GM19035 (cell line): ENCODE measurements at regions not wholly inside any gene's neighbourhood (a gene's known extent, or its start where the extent isn't known, plus 50 kb on each side); places are given as distances from the start of the nearest gene placed in this dataset.
"Not testable (repeated sequence)": the region's sequence is repeated elsewhere in the genome, so short reads cannot be mapped to it uniquely, and the experiment has no call there.

ENCODE experiments used
- ATAC-seq: cut with Tn5 transposase; IDR thresholded peaks from one replicate; pipeline ENCODE4 v1.9.1; 2021; ENCODE audit not compliant: unreplicated experiment

GRCh38 chr4:151866592-151866918, 105.7 kb upstream of the GATB start:
- ATAC-seq, result no peak

- ATAC-seq, result no peak
These were observed 105.2 kb upstream of the GATB start for GRCh38 chr4:151865744-151866591.

DNA sequence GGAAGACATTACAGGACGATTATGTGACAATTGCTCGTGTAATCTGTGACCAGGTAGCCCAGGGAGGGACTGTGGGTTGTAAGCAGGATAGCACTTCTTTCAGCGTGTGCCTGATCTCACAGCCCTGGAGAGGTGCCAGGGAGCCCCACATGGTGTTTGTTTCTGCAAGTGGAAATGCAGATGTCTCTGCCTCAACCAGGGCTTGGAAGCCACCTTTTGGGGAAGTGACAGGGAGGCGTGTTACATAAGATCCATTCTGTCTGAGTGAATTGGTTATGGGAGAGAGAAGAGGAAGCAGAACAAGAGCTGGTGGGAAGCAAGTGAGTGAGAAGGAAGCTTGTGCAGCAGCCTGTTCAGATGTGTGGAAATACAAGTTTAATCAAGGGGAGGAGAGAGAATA, 104.5 kb upstream of the GATB start:
- ATAC-seq, result no peak

DNA sequence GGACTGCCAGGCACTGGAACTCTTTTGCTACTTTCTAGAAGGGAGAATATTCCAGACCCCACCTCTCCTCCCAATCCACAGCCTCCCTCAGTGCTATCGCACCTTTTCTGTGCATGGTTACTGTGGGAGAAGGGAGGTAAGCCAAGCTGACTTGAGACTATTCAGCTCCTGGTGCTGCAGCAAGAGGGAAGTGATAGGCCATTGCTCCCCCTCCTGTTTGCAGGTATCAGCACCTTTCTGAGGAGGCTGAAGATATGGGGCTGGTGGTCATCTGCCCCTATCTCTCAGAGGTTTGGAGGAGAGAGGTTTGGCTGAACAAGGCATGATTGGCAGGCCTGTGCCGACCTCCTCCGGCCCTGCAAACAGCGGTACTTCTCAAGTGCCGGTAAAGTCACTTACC, 103.3 kb upstream of the GATB start:
- no peak for ATAC-seq

- no peak for ATAC-seq
These were observed 102.0 kb upstream of the GATB start for GRCh38 chr4:151862766-151863165.

DNA sequence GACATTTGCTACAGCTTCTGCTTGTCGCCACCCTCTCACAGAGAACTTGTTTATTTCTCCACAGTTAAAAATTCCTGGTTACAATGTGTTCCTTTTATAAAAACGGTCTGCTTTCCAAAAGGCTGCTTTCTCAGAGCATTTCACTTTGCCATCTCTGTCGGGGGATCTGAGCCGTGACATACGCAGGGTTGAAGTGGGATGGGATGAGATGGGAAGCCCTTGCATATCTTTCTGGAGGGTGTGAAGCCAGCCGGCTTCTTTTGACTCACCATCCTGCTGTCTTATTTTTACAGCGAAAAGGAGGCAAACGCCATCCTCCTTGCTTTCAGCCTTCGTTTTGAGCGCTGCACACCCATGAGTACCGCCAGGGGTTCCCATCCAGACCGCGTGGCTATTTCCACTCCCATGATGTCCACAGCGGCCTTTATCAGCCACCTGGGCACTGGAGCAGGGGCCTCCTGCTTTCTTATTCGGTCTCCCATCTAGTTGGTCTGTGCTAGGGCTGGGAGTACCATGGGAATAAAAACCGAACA, 99.8 kb upstream of the GATB start:
- ATAC-seq, result no peak

GRCh38 chr4:151859641-151860040, 98.8 kb upstream of the GATB start:
- no peak for ATAC-seq

DNA sequence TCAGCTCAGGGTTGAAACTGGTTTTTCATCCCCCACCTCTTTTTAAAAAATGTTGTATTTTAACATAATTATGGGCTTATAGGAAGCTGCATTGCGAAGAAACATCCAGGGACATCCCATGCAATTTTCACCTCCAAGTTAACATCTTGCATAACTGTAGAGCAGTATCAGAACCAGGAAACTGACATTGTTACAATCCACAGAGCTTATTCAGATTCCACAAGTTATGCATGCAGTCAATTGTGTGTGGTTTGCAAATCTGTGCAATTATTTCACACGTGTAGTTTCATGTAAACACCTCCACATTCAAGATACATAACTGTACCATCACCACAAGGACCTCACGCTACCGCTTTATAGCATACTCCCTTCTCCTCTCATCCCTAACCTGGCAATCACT, 97.5 kb upstream of the GATB start:
- no peak for ATAC-seq

DNA sequence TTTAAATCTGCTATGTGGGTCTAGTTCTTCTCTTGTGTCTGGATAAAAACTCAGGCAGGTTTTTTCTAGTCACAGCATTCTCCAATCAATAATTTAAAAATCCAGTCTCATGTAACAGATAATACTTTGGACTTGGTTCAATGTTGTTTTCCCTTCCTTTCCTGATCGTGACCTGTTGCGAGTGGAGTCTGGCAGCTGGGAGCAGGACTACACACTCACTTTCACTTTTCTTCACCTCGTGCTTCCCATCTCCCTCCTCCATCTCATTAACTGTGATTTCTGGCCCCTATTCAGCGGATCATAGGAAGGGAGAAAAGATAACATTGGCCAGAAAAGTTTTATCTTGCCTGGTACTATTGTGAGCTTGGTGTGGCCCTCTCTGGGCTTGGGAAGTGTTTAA, 96.6 kb upstream of the GATB start:
- no peak for ATAC-seq

DNA sequence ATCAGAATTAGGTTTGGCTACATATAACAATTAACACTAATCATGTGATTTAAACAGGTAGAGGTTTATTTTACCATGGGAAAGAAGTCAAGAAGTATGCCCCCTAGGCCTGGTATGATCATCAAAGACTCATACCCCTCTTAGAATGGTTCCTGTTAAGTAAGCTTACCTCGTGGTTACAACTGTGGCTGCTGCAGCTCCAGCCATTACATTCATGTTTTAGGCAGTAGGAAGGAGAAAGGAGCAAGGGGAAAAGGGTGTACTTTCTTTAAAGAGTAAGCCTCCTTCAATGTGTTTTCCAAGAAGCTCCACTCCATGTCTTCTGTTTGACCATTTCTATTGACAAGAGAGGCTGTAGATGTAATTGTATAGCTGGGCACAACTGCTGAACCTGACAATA, 94.9 kb upstream of the GATB start:
- no peak for ATAC-seq

- ATAC-seq, result no peak
These were observed 93.9 kb upstream of the GATB start for GRCh38 chr4:151854731-151855130.

GRCh38 chr4:151853034-151853433, 92.2 kb upstream of the GATB start:
- no peak for ATAC-seq

DNA sequence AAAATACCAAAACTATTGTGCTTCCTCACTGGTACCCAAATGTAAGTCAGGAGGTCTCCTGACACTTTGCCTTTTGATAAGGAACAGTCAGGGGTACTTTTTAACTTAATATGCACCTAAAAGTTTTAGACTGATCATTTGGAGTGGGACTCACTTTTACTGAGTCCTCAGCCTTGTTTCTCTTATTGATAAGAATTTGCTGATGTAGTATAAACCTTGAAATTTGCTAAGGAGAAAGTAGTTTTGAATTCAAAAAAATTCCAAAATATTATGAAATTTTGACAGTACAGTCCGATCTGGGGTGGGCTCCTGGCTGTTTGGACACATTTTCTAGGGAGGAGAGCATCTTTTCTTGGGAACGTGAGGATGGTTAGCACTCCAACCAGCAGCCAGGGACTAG, 91.4 kb upstream of the GATB start:
- ATAC-seq, result no peak

GRCh38 chr4:151851354-151851753, 90.5 kb upstream of the GATB start:
- no peak for ATAC-seq

DNA sequence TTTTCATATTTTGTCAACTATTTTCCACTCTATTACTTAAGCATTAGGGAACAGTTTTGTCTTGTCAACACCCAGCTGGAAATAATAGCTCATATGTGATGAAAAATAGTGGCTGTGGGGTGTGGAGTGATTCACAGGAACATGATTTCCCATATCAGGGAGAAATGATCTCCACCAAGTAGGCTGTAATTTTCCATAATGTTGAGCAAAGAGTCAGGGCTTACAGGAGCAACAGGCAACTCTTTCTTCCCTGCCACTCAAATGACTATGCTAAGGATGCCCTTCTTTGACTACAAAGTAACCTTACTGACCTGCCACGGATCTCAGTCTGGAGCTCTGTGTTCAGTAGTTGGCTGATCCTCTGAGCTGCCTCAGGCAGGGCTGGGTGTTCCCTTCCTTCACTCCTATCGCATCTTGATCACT, 90.0 kb upstream of the GATB start:
- no peak for ATAC-seq

DNA sequence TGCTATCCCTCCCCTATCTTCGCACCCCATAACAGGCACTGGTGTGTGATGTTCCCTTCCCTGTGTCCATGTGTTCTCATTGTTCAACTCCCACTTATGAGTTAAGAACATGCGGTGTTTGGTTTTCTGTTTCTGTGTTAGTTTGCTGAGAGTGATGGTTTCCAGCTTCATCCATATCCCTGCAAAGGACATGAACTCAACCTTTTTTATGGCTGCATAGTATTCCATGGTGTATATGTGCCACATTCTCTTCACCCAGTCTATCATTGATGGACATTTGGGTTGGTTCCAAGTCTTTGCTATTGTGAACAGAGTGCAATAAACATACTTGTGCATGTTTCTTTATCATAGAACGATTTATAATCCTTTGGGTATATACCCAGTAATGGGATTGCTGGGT, 84.7 kb upstream of the GATB start:
- not testable (repeated sequence) for ATAC-seq

DNA sequence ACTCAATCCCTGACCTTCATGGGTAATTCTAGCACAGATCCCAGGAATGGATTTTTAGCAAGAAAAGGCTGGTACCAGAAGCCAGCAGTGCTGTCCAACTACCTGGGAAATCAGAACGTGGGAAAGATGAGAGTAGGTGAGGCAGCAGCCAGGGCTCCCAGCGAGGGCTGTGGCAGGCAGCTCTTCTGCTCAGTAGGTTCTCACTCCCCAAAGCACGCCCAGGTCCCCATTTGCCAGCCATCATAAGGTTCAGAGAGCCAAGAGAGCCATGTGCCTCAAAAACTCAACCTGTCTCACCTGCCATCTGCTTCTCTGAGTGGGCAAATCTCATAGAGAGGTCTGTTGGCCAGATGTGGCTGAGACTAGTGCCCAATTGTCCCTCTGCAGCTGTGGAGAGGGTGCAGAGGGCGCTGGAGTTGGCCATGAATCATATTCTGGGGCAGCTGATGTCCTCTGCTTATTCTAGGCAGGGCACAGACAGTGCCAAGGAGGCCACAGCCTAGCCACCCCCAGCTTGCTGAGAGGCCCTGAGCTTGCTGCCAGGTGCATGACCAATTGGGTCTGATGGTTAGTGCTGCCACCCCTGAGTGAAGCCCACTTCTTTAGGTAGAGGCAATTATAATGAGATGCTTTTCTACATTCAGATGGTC, 81.7 kb upstream of the GATB start:
- no peak for ATAC-seq

DNA sequence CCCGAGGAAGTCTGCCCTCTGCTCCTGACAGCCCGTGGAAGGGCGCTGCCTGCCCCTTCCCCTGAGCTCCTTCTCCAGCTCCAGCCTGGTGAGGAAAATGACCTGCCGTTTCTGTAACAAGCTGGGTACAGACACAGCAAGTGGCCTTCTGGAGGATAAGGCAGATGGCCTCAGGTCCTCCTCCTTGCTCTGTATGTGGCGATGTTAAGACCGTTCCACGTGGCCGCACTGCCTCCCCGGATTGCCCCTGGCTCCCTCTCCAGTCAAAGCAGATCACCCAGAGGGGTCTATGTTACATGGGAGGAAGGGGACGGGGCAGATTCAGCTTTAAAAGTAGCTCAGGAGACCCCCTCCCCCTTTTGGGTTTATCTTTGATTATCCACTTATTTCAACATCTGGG, 80.3 kb upstream of the GATB start:
- no peak for ATAC-seq

DNA sequence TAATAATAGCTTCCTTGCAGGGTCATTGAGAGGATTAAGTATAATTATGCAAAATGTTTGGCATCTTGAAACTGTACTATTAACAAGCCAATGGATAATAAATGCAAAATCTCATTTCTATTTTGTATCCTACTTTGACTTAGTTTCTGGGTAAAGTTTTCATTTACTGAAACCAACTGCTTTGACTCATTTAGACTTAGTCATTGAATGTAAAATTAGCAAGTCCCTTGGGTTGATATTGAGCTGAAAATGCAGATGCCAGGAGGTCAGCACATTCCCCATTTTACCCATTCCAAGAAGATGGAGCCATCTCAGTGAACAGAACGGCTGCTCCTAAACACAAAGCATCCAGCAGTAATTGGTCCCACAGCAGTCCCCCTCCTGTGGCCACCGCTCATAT, 74.7 kb upstream of the GATB start:
- no peak for ATAC-seq

- no peak for ATAC-seq
These were observed 72.4 kb upstream of the GATB start for GRCh38 chr4:151833174-151833573.

DNA sequence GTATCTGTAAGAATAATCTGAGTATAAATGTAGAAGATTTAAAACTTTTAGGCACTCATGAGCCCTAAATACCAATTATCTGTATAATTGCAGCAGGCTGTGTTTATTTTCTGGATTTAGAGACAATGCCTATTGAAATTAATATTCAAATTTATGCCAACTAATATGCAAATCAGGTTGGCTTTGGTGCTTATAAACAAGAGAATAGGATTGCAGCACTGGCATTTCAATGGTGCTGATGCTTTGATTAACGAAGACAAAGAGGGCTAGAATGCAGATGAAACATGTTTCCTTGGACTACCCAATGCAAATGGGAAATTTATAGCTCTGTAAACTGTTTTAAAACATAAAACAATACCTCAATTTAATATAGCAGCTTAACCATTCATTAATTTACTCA, 70.7 kb upstream of the GATB start:
- ATAC-seq, result no peak

DNA sequence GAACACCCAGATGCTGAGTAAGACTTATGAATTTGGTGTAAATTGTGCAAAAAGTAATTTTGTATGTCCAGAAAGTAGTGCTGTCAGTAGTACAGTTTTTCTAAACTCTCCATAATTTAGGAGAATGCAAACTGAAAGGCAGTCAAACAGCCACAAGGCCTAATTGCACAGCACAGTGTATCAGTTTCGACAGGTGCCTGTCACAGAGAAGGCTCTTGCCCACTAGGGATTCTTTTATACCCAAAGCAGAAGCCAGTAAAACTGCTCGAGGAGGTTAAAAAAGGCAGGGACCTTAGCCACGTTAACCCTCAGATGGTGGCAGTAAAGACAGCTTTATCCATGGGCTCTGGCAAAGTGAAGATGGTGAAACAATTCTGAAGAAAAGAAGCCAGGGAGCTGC, 69.4 kb upstream of the GATB start:
- ATAC-seq, result no peak

GRCh38 chr4:151829309-151829708, 68.5 kb upstream of the GATB start:
- ATAC-seq, result no peak
